ENCODE measurements at regions not wholly inside any gene's neighbourhood (a gene's known extent, or its start where the extent isn't known, plus 50 kb on each side); places are given as distances from the start of the nearest gene placed in this dataset.
"Not testable (repeated sequence)": the region's sequence is repeated elsewhere in the genome, so short reads cannot be mapped to it uniquely, and the experiment has no call there.

- DNase-seq = no peak
Observed at GRCh38 chrX:75873993-75874392, 88.9 kb upstream of the MAGEE2 start.

- peak; percentile 9 for DNase-seq
Observed at GRCh38 chrX:75883446-75883845, 98.4 kb upstream of the MAGEE2 start.

GRCh38 chrX:75887833-75888232 lies 102.8 kb upstream of the MAGEE2 start:
- no peak for DNase-seq

GRCh38 chrX:75892749-75893148 lies 107.7 kb upstream of the MAGEE2 start:
- DNase-seq = no peak

GRCh38 chrX:75893281-75893680 lies 108.2 kb upstream of the MAGEE2 start:
- DNase-seq = no peak

GRCh38 chrX:75911716-75912115 lies 126.7 kb upstream of the MAGEE2 start:
- DNase-seq = no peak

- no peak for DNase-seq
Observed at GRCh38 chrX:75957107-75957610, 172.1 kb upstream of the MAGEE2 start.

- DNase-seq = not testable (repeated sequence)
Observed at GRCh38 chrX:75961321-75961720, 176.3 kb upstream of the MAGEE2 start.

GRCh38 chrX:75963774-75964173 lies 178.7 kb upstream of the MAGEE2 start:
- DNase-seq = no peak

GRCh38 chrX:75968293-75968692 lies 183.2 kb upstream of the MAGEE2 start:
- no peak for DNase-seq

- DNase-seq = peak; percentile 0
Observed at GRCh38 chrX:75986976-75987375, 185.9 kb upstream of the PBDC1 start.

- no peak for DNase-seq
Observed at GRCh38 chrX:75989806-75990590, 182.9 kb upstream of the PBDC1 start.

- DNase-seq = no peak
Observed at GRCh38 chrX:75997692-75998091, 175.2 kb upstream of the PBDC1 start.

GRCh38 chrX:76014321-76014720 lies 158.5 kb upstream of the PBDC1 start:
- DNase-seq = no peak

- DNase-seq = no peak
Observed at GRCh38 chrX:76026292-76026691, 146.6 kb upstream of the PBDC1 start.

GRCh38 chrX:76026751-76027150 lies 146.1 kb upstream of the PBDC1 start:
- no peak for DNase-seq

- no peak for DNase-seq
Observed at GRCh38 chrX:76029385-76029784, 143.5 kb upstream of the PBDC1 start.

GRCh38 chrX:76064825-76065224 lies 108.0 kb upstream of the PBDC1 start:
- DNase-seq = no peak

GRCh38 chrX:76076124-76076523 lies 96.7 kb upstream of the PBDC1 start:
- no peak for DNase-seq

- peak; percentile 0 for DNase-seq
Observed at GRCh38 chrX:76109654-76110053, 63.2 kb upstream of the PBDC1 start.

All from eye (tissue), 1 donor.